SK-N-SH treated with all-trans-retinoic acid at 6 μM for 48 hours (cell line): ENCODE measurements at regions not wholly inside any gene's neighbourhood (a gene's known extent, or its start where the extent isn't known, plus 50 kb on each side); places are given as distances from the start of the nearest gene placed in this dataset.

Source experiments
- ATAC-seq: fragments of 200-7000 bp; cut with Tn5 transposase; 3 replicates; pipeline ENCODE4 v1.9.1; 2020; ENCODE audit warnings: mild to moderate bottlenecking, moderate library complexity
- ARNTL ChIP-seq: fragments of 450-650 bp; formaldehyde crosslinking; IDR thresholded peaks from 2 replicates; pipeline ENCODE4 v1.5.0; 2020; ENCODE audit warnings: low read depth, mild to moderate bottlenecking, moderate library complexity, borderline replicate concordance
- BACH2 ChIP-seq: fragments of 250-450 bp; sonication (Bioruptor Pico); IDR thresholded peaks from 2 replicates; pipeline ENCODE4 v1.9.0; 2021; ENCODE audit warnings: mild to moderate bottlenecking, borderline replicate concordance
- CSDC2 ChIP-seq: fragments of 250-450 bp; sonication (Bioruptor Pico); IDR thresholded peaks from 2 replicates; pipeline ENCODE4 v1.5.0; 2020; ENCODE audit warnings: mild to moderate bottlenecking, moderate library complexity
- ESRRG ChIP-seq: fragments of 250-450 bp; sonication (Bioruptor Pico); IDR thresholded peaks from 2 replicates; pipeline ENCODE4 v1.6.1; 2021; ENCODE audit warnings: mild to moderate bottlenecking
- GLIS3 ChIP-seq: fragments of 250-450 bp; sonication (Bioruptor Pico); IDR thresholded peaks from 2 replicates; pipeline ENCODE4 v1.5.0; 2020; ENCODE audit warnings: mild to moderate bottlenecking, moderate library complexity
- ISL1 ChIP-seq: fragments of 250-450 bp; sonication (Bioruptor Pico); IDR thresholded peaks from 2 replicates; pipeline ENCODE4 v2.1.2; 2022; ENCODE audit warnings: mild to moderate bottlenecking, moderate library complexity
- OSR1 ChIP-seq: fragments of 250-450 bp; sonication (Bioruptor Pico); IDR thresholded peaks from 2 replicates; pipeline ENCODE4 v1.8.0; 2022; ENCODE audit warnings: moderate library complexity, mild to moderate bottlenecking, inconsistent platforms
- RARB ChIP-seq: fragments of 250-450 bp; sonication (Bioruptor Pico); IDR thresholded peaks from 2 replicates; pipeline ENCODE4 v1.8.0; 2021; ENCODE audit warnings: mild to moderate bottlenecking, moderate library complexity
- SNAI2 ChIP-seq: fragments of 250-450 bp; sonication (Bioruptor Pico); IDR thresholded peaks from 2 replicates; pipeline ENCODE4 v1.5.0; 2020; ENCODE audit warnings: mild to moderate bottlenecking, moderate library complexity
- TCF4 ChIP-seq: fragments of 250-450 bp; sonication (Bioruptor Pico); IDR thresholded peaks from 2 replicates; pipeline ENCODE4 v1.8.0; 2021; ENCODE audit warnings: mild to moderate bottlenecking, moderate library complexity, borderline replicate concordance
- TOX ChIP-seq: fragments of 250-450 bp; sonication (Bioruptor Pico); IDR thresholded peaks from 2 replicates; pipeline ENCODE4 v1.8.0; 2021; ENCODE audit warnings: mild to moderate bottlenecking, moderate library complexity, borderline replicate concordance
- ZC3H10 ChIP-seq: fragments of 250-450 bp; sonication (Bioruptor Pico); IDR thresholded peaks from 2 replicates; pipeline ENCODE4 v1.5.1; 2021; ENCODE audit warnings: mild to moderate bottlenecking, moderate library complexity
- ZFP3 ChIP-seq: fragments of 250-450 bp; sonication (Bioruptor Pico); IDR thresholded peaks from 2 replicates; pipeline ENCODE4 v1.5.0; 2020; ENCODE audit warnings: mild to moderate bottlenecking, moderate library complexity
- ZFP30 ChIP-seq: fragments of 450-650 bp; formaldehyde crosslinking; IDR thresholded peaks from 2 replicates; pipeline ENCODE4 v1.5.0; 2022; ENCODE audit warnings: mild to moderate bottlenecking, moderate library complexity
- ZNF565 ChIP-seq: fragments of 450-650 bp; formaldehyde crosslinking; conservative IDR thresholded peaks from 2 replicates; pipeline ENCODE4 v1.5.0; 2020; ENCODE audit warnings: low read depth, mild to moderate bottlenecking, moderate library complexity
- ZNF70 ChIP-seq: fragments of 450-650 bp; formaldehyde crosslinking; IDR thresholded peaks from 2 replicates; pipeline ENCODE4 v1.5.0; 2020; ENCODE audit warnings: mild to moderate bottlenecking, moderate library complexity
- TF ChIP-seq, protein P1 (sequence below): fragments of 250-450 bp; sonication (Bioruptor Pico); IDR thresholded peaks from 2 replicates; pipeline ENCODE4 v1.8.0; 2021; ENCODE audit warnings: low read depth, mild to moderate bottlenecking, moderate library complexity, borderline replicate concordance
- TF ChIP-seq, protein P2 (sequence below): fragments of 250-450 bp; sonication (Bioruptor Pico); IDR thresholded peaks from 2 replicates; pipeline ENCODE4 v1.5.1; 2020; ENCODE audit warnings: low read depth, mild to moderate bottlenecking, moderate library complexity
- TF ChIP-seq, protein P3 (sequence below): fragments of 250-450 bp; sonication (Bioruptor Pico); IDR thresholded peaks from 2 replicates; pipeline ENCODE4 v1.5.1; 2021; ENCODE audit warnings: mild to moderate bottlenecking, moderate library complexity
- TF ChIP-seq, protein P4 (sequence below): fragments of 250-450 bp; sonication (Bioruptor Pico); IDR thresholded peaks from 2 replicates; pipeline ENCODE4 v1.8.0; 2020; ENCODE audit warnings: mild to moderate bottlenecking, moderate library complexity, borderline replicate concordance
- TF ChIP-seq, protein P5 (sequence below): fragments of 250-450 bp; sonication (Bioruptor Pico); IDR thresholded peaks from 2 replicates; pipeline ENCODE4 v1.5.0; 2020; ENCODE audit warnings: mild to moderate bottlenecking, moderate library complexity

DNA sequence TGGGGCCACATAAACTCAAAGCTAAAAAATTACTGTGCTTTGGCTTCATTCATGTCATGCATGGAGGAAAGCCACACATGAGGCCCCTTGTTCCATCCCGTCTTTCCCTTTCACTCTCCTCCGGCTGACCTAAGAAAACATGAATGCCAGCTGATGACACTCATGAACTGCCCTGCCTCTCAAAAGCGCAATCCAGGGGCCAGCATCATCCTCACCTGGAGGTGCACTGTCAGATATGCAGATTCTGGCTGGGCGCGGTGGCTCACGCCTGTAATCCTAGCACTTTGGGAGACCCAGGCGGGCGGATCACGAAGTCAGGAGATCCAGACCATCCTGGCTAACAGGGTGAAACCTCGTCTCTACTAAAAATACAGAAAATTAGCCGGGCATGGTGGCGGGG lies 116.1 kb upstream of the FOXN3 start:
- ATAC-seq: no peak
- TF ChIP-seq TCF4 (CRISPR knock-in tag): no peak
- no peak for TF ChIP-seq ARNTL (CRISPR knock-in tag)
- TF ChIP-seq SNAI2 (CRISPR knock-in tag): no peak
- no peak for TF ChIP-seq RARB (CRISPR knock-in tag)
- TF ChIP-seq ZFP30 (CRISPR knock-in tag): no peak
- TF ChIP-seq ZNF565 (CRISPR knock-in tag): no peak
- TF ChIP-seq ISL1 (CRISPR knock-in tag): no peak
- TF ChIP-seq, protein P1, sequence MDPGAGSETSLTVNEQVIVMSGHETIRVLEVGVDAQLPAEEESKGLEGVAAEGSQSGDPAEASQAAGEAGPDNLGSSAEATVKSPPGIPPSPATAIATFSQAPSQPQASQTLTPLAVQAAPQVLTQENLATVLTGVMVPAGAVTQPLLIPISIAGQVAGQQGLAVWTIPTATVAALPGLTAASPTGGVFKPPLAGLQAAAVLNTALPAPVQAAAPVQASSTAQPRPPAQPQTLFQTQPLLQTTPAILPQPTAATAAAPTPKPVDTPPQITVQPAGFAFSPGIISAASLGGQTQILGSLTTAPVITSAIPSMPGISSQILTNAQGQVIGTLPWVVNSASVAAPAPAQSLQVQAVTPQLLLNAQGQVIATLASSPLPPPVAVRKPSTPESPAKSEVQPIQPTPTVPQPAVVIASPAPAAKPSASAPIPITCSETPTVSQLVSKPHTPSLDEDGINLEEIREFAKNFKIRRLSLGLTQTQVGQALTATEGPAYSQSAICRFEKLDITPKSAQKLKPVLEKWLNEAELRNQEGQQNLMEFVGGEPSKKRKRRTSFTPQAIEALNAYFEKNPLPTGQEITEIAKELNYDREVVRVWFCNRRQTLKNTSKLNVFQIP (CRISPR knock-in tag): no peak
- TF ChIP-seq ESRRG (CRISPR knock-in tag): no peak
- TF ChIP-seq, protein P2, sequence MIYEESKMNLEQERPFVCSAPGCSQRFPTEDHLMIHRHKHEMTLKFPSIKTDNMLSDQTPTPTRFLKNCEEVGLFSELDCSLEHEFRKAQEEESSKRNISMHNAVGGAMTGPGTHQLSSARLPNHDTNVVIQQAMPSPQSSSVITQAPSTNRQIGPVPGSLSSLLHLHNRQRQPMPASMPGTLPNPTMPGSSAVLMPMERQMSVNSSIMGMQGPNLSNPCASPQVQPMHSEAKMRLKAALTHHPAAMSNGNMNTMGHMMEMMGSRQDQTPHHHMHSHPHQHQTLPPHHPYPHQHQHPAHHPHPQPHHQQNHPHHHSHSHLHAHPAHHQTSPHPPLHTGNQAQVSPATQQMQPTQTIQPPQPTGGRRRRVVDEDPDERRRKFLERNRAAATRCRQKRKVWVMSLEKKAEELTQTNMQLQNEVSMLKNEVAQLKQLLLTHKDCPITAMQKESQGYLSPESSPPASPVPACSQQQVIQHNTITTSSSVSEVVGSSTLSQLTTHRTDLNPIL: no peak
- TF ChIP-seq BACH2 (CRISPR knock-in tag): no peak

DNA sequence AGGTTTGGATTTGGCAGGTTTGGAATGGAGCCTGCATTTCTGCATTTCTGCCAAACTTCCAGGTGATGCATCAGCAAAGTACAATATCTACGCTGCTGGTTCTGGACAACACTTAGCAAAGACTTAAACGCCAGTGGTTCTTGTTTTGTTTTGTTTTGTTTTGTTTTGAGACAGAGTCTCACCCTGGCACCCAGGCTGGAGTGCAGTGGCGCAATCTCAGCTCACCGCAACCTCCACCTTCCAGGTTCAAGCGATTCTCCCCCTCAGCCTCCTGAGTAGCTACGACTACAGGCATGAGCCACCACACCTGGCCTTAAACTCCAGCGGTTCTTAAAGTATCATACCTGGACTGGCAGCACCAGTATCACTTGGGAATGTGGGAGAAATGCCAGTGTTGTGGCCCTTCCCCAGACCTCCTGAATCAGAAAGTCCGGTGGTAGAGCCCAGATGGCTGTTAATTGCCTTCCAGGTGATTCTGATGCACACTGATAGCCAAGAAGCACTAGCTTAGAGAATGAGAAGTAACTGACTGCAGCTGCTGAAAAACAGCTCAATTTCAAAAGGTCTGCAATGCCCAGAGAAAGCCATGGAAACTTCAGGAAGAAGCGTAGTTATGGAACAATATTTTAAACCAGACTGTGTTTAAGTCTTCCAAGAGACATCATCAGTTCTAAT lies 114.8 kb upstream of the FOXN3 start:
- ATAC-seq: no peak
- TF ChIP-seq, protein P3, sequence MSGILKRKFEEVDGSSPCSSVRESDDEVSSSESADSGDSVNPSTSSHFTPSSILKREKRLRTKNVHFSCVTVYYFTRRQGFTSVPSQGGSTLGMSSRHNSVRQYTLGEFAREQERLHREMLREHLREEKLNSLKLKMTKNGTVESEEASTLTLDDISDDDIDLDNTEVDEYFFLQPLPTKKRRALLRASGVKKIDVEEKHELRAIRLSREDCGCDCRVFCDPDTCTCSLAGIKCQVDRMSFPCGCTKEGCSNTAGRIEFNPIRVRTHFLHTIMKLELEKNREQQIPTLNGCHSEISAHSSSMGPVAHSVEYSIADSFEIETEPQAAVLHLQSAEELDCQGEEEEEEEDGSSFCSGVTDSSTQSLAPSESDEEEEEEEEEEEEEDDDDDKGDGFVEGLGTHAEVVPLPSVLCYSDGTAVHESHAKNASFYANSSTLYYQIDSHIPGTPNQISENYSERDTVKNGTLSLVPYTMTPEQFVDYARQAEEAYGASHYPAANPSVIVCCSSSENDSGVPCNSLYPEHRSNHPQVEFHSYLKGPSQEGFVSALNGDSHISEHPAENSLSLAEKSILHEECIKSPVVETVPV: no peak
- TF ChIP-seq ZC3H10 (no peak), ISL1 (CRISPR knock-in tag) (no peak), GLIS3 (CRISPR knock-in tag) (no peak), BACH2 (CRISPR knock-in tag) (no peak), CSDC2 (CRISPR knock-in tag) (no peak), ZNF70 (CRISPR knock-in tag) (no peak), SNAI2 (CRISPR knock-in tag) (no peak), TCF4 (CRISPR knock-in tag) (no peak), ZFP30 (CRISPR knock-in tag) (no peak), ZFP3 (CRISPR knock-in tag) (no peak), OSR1 (no peak), ESRRG (CRISPR knock-in tag) (no peak), TOX (CRISPR knock-in tag) (no peak), ZNF565 (CRISPR knock-in tag) (no peak)
- TF ChIP-seq, protein P4, sequence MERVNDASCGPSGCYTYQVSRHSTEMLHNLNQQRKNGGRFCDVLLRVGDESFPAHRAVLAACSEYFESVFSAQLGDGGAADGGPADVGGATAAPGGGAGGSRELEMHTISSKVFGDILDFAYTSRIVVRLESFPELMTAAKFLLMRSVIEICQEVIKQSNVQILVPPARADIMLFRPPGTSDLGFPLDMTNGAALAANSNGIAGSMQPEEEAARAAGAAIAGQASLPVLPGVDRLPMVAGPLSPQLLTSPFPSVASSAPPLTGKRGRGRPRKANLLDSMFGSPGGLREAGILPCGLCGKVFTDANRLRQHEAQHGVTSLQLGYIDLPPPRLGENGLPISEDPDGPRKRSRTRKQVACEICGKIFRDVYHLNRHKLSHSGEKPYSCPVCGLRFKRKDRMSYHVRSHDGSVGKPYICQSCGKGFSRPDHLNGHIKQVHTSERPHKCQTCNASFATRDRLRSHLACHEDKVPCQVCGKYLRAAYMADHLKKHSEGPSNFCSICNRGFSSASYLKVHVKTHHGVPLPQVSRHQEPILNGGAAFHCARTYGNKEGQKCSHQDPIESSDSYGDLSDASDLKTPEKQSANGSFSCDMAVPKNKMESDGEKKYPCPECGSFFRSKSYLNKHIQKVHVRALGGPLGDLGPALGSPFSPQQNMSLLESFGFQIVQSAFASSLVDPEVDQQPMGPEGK (CRISPR knock-in tag): no peak
- TF ChIP-seq, protein P5, sequence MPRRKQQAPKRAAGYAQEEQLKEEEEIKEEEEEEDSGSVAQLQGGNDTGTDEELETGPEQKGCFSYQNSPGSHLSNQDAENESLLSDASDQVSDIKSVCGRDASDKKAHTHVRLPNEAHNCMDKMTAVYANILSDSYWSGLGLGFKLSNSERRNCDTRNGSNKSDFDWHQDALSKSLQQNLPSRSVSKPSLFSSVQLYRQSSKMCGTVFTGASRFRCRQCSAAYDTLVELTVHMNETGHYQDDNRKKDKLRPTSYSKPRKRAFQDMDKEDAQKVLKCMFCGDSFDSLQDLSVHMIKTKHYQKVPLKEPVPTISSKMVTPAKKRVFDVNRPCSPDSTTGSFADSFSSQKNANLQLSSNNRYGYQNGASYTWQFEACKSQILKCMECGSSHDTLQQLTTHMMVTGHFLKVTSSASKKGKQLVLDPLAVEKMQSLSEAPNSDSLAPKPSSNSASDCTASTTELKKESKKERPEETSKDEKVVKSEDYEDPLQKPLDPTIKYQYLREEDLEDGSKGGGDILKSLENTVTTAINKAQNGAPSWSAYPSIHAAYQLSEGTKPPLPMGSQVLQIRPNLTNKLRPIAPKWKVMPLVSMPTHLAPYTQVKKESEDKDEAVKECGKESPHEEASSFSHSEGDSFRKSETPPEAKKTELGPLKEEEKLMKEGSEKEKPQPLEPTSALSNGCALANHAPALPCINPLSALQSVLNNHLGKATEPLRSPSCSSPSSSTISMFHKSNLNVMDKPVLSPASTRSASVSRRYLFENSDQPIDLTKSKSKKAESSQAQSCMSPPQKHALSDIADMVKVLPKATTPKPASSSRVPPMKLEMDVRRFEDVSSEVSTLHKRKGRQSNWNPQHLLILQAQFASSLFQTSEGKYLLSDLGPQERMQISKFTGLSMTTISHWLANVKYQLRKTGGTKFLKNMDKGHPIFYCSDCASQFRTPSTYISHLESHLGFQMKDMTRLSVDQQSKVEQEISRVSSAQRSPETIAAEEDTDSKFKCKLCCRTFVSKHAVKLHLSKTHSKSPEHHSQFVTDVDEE (CRISPR knock-in tag): no peak
- TF ChIP-seq, protein P1 (CRISPR knock-in tag): no peak
- TF ChIP-seq, protein P2: no peak
- TF ChIP-seq, all 23 proteins: peak for 0
